HG03039 (cell line): ENCODE measurements at regions not wholly inside any gene's neighbourhood (a gene's known extent, or its start where the extent isn't known, plus 50 kb on each side); places are given as distances from the start of the nearest gene placed in this dataset.
"Not testable (repeated sequence)": the region's sequence is repeated elsewhere in the genome, so short reads cannot be mapped to it uniquely, and the experiment has no call there.

Experiments used
- ATAC-seq: cut with Tn5 transposase; IDR thresholded peaks from one replicate; pipeline ENCODE4 v1.9.1; 2021; ENCODE audit warnings: mild to moderate bottlenecking, moderate library complexity; ENCODE audit not compliant: unreplicated experiment

GRCh38 chr9:89854715-89855475 lies 250.1 kb downstream of the GADD45G start:
- ATAC-seq, result no peak

GRCh38 chr9:89856296-89856695 lies 251.5 kb downstream of the GADD45G start:
- ATAC-seq, result not testable (repeated sequence)

DNA sequence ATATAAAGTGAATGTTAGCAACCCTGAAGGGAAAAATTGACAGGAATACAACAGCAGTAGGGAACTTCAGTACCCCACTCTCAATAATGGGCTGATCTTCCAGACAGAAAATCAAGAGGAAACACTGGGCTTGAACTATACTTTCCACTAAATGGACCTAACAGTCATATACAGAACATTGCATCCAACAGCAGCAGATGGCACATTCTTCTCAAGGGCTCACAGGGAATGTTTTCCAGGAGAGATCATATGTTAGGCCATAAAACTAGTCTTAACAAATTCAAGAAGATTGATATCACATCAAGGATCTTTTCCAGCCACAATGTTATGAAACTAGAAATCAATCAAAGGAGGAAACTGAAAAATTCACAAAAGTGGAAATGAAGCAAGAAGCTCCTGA lies 252.1 kb downstream of the GADD45G start:
- not testable (repeated sequence) for ATAC-seq

DNA sequence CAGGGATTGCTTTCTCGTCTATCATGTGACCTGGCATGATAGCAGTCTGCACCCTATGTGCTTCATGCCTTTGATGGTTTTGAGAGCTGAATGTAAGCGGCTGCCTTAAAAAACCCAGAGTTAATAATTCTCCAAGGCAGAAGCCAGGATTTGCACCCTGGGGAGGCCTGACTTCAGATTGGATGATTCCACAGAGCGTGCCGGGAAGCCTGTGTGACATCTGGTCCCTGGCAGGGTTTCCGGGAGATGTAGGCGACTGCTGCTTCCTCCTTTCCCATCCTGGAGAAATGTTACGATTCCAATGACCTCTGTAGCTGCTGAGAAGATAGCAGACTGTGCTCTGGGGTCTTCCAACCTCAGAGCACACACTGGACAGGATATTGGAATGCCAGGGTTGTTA lies 255.0 kb downstream of the GADD45G start:
- ATAC-seq, result not testable (repeated sequence)

DNA sequence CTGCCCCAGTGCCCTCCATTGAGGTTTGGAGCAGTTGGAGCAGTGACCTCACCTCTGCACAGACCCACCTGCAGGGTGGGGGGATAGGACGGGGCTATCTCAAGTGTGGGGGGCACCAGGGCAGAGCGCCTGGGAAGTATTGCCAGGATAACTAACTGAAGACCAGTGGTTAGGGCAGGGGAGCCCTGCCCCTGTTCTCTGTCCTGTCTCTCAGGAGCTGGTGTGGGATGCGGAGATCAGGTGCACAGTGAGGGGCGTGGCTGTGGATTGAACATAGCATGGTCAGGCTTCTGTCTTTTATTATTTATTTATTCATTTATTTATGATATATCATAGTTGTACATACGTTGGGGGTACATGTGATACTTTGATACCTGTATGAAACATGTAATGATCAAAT lies 256.6 kb downstream of the GADD45G start:
- not testable (repeated sequence) for ATAC-seq

DNA sequence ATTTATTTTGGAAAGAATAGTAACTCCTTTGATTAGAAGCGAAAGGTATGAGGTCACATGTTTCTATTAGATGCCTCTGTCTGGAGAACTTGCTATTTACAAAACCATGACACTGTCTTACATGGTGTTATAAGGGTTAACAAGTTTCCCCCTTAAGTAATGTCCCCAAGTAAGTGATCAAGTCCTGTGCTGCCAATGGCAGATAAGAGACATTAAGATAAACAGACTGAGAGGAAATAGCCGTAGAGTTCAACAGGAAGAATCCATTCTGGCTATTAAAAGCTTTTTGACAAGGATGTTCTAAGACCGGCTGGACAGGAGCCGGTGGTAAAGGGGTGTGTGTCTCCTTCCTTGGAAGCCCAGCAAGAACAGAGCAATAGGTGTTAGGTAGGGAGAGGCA lies 257.5 kb downstream of the GADD45G start:
- no peak for ATAC-seq

DNA sequence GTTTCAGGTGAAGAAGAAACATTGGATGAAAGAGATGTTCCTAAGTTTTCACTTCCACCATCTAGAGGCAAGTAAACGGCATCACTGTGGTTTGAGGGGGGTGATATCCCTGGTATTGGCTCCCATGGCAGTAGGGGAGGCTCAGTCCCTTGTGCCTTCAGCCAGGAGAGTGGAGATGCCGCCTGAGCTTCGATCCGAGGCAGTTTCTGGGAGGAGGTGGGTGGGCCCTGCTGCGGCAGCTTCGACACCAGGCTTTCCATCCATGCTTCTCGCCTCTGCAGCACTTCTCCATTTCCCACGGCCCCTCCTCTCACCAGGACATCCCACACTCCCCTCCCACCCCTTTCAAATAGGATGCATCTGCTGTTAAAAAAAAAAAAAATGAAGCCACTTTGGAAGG lies 258.3 kb downstream of the GADD45G start:
- no peak for ATAC-seq

- ATAC-seq, result no peak
These were observed 259.0 kb downstream of the GADD45G start for GRCh38 chr9:89863837-89864236.

DNA sequence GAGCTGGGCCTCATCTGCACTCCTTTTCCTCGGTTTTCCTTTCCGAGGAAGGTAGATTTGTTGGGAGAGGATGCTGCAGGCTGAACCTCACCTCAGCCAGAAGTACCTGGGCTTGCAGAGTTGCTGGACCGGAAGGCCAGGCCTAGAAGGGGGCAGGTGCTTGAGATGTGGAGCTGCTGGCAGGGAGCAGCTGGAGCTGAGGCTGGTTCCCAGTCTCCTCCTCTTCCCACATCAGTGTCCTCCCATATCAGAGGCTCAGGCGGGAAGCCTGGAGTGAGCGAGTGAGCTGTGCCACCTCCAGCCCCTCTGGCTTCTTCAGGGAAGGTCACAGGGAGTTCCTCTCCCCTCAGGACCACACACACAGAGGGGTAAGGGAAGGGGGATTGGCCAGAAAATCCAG lies 259.4 kb downstream of the GADD45G start:
- ATAC-seq, result no peak

DNA sequence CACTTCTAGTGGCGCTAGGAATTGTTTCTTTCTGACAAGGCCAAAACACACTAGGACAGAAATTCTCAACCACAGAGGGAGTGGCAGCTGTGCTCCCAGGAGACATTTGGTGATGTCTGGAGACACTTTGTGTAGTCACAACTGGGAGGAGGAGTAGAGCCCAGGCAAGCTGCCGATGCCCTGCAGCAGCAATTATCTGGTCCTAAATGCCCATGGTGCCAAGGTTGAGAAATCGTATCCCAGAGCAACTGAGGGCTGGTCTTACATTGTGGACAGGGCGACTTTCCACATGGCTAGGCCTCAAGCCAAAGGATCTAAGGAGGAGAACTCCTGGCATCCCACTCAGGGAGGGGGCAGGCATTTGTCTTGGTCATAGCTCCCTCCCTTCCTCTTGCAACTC lies 259.9 kb downstream of the GADD45G start:
- ATAC-seq, result no peak

GRCh38 chr9:89865357-89865756 lies 260.5 kb downstream of the GADD45G start:
- ATAC-seq, result no peak

- no peak for ATAC-seq
These were observed 261.2 kb downstream of the GADD45G start for GRCh38 chr9:89865981-89866380.

- ATAC-seq, result no peak
These were observed 261.9 kb downstream of the GADD45G start for GRCh38 chr9:89866701-89867100.

DNA sequence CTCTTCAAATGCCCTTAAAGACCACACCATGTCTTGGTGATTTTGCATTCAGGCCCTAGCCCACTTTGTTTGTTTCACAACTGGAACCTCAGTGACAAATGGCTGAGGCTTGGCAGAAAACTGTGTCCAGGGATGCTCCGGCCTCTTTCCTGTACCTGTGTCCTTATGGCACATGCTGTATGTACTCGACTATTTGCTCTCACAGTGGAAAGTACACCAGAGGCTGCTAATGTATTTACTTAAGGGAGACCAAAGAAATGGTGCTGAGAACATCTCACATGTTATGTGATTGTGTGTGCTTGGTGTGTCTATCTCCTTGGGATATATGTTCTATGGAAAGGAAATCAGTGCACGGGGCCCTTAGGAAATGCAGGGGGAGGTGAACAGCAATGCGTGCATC lies 263.3 kb downstream of the GADD45G start:
- ATAC-seq, result no peak

GRCh38 chr9:89869793-89870580 lies 265.2 kb downstream of the GADD45G start:
- ATAC-seq, result no peak

- no peak for ATAC-seq
These were observed 267.1 kb downstream of the GADD45G start for GRCh38 chr9:89871871-89872331.

DNA sequence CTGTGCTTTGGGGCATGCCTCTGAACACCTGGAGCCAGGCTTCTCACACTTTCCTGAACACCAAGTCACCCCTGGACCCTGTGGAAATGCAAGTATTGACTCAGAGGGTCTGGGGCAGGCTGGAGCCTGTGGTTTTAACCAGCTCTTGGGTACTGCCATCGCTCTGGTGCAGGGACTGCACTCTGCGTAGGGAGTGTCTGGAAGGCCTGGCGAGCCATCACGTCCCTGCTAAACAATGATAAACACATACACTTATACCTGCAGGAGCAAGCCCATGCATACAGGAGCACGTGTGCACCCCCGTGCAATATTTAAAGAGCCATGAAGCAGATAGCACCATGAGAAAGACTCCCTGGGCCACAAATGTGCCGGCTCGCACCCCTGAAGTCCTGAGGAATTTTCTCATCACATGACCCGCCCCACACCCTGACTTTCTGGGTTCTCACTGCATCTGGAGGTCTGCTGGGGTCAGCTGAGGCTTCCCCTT lies 267.7 kb downstream of the GADD45G start:
- no peak for ATAC-seq

GRCh38 chr9:89872913-89873707 lies 268.3 kb downstream of the GADD45G start:
- no peak for ATAC-seq

GRCh38 chr9:89873801-89874200 lies 269.0 kb downstream of the GADD45G start:
- no peak for ATAC-seq

DNA sequence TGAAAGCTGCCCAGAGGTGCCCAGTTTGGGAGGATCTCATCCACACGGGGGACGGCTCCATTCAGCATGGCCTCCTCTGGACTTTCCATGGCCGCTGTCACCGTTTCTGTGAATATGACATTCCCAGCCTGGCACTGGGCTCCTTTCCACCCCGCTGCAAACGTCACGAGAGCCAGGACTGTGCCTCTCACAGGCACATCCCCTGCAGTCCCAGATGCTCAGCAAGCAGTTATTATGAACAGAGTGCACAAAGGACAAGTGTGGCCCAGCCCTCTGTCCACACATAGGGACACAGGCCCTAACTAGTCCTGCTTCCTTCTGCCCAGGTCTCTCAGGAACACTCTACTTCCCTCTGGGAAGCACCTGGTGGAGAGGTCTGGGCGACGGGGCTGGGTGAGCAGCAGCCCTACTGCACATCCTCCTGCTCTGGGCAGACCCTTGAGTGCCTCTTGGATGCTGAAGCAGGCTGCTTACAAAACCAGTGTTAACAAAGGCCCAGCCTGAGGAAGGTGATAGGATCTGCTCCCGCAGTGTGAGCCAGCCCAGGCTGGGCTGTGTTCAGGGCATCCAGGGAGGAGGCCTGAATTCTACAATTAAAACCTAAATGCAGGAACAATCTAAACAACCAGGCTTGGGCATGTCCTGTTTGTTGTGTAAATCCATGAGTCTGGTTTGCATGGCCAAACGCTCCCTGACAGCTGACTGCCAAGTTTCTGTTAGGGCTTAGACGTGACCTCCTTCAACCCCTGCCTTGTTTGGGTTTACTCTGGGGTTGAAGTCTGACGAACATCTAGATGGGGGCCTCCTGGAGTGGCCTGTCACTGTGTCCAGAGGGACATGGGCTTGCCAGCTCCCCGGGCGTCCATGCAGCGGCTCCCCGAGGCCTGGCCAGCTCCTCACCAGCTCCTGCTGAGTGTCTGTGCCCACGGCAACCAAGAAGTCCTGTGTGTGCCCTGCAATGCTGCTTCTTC lies 269.8 kb downstream of the GADD45G start:
- no peak for ATAC-seq
